ENCODE measurements at regions not wholly inside any gene's neighbourhood (a gene's known extent, or its start where the extent isn't known, plus 50 kb on each side); places are given as distances from the start of the nearest gene placed in this dataset.

- no peak for DNase-seq
- H3K27me3 ChIP-seq, result no peaks in the 10 kb centered on the region
- H3K4me3 ChIP-seq, result no peak overlapping the region
- intact Hi-C loops (cut with DNase I; ENCODE audit: low total_unique reads), result loop anchor here (10.0 kb wide), 1 partner anchor 67 kb away; the partner anchor contains the start of gene ZNF608
- H3K36me3 ChIP-seq, result no peaks in the 10 kb centered on the region
- H3K9me3 ChIP-seq, result no peaks in the 10 kb centered on the region
- peaks cover 0 to 7% of the 10 kb centered on the region in 2 donors for H3K4me1 ChIP-seq
- TF ChIP-seq POLR2A (IDR thresholded peaks at IDR 0.05), result no peak
- TF ChIP-seq CTCF (IDR thresholded peaks at IDR 0.05), result no peak
- peak overlapping the region; percentile 65 to 71 for H3K27ac ChIP-seq
Measured at GRCh38 chr5:124677374-124678351, 68.8 kb downstream of the ZNF608 start.

GRCh38 chr5:124675931-124676846 is 70.2 kb downstream of the ZNF608 start:
- intact Hi-C loops (cut with DNase I; ENCODE audit: low total_unique reads), result loop anchor here (10.0 kb wide), 1 partner anchor 69 kb away; the partner anchor contains the start of gene ZNF608
- DNase-seq, result peak; percentile 24 to 42
- no peaks in the 10 kb centered on the region for H3K36me3 ChIP-seq
- H3K4me3 ChIP-seq, result no peak overlapping the region
- H3K9me3 ChIP-seq, result no peaks in the 10 kb centered on the region
- H3K27ac ChIP-seq, result no peak overlapping the region
- no peaks in the 10 kb centered on the region for H3K27me3 ChIP-seq
- no peak for TF ChIP-seq CTCF (IDR thresholded peaks at IDR 0.05)
- TF ChIP-seq POLR2A (IDR thresholded peaks at IDR 0.05), result no peak
- H3K4me1 ChIP-seq, result peaks cover 0 to 7% of the 10 kb centered on the region in 2 donors

GRCh38 chr5:124671193-124671592 is 75.2 kb downstream of the ZNF608 start:
- no peak overlapping the region for H3K4me3 ChIP-seq
- TF ChIP-seq POLR2A (IDR thresholded peaks at IDR 0.05) (no peak), CTCF (IDR thresholded peaks at IDR 0.05) (no peak)
- no peaks in the 10 kb centered on the region for H3K36me3 ChIP-seq
- H3K4me1 ChIP-seq, result peaks cover 0 to 4% of the 10 kb centered on the region in 2 donors
- intact Hi-C loops (cut with DNase I; ENCODE audit: low total_unique reads), result loop anchor here (10.0 kb wide), 1 partner anchor 74 kb away; the partner anchor contains the start of gene ZNF608
- no peaks in the 10 kb centered on the region for H3K9me3 ChIP-seq
- DNase-seq, result no peak
- H3K27me3 ChIP-seq, result no peaks in the 10 kb centered on the region
- no peak overlapping the region for H3K27ac ChIP-seq

- H3K27ac ChIP-seq, result no peak overlapping the region
- no peak overlapping the region for H3K4me3 ChIP-seq
- H3K27me3 ChIP-seq, result no peaks in the 10 kb centered on the region
- H3K36me3 ChIP-seq, result no peaks in the 10 kb centered on the region
- peaks cover 0 to 4% of the 10 kb centered on the region in 2 donors for H3K4me1 ChIP-seq
- no peak for DNase-seq
- no peak for TF ChIP-seq CTCF (IDR thresholded peaks at IDR 0.05)
- TF ChIP-seq POLR2A (IDR thresholded peaks at IDR 0.05), result no peak
- intact Hi-C loops (cut with DNase I; ENCODE audit: low total_unique reads), result loop anchor here (10.0 kb wide), 1 partner anchor 74 kb away; the partner anchor contains the start of gene ZNF608
- H3K9me3 ChIP-seq, result no peaks in the 10 kb centered on the region
Measured at GRCh38 chr5:124670722-124671184, 75.7 kb downstream of the ZNF608 start.

Data from uterus (tissue), 3 donors.